Muscle of arm (tissue), 1 donor: ENCODE measurements at regions not wholly inside any gene's neighbourhood (a gene's known extent, or its start where the extent isn't known, plus 50 kb on each side); places are given as distances from the start of the nearest gene placed in this dataset.
"Not testable (repeated sequence)": the region's sequence is repeated elsewhere in the genome, so short reads cannot be mapped to it uniquely, and the experiment has no call there.

Source experiments
- DNase-seq: peaks from one replicate; pipeline ENCODE4 v3.0.0-alpha.2; 2013

- no peak for DNase-seq
Observed at GRCh38 chr1:244322791-244323521, 128.8 kb downstream of the ADSS2 start.

- DNase-seq = no peak
Observed at GRCh38 chr1:244324176-244324883, 127.4 kb downstream of the ADSS2 start.

- no peak for DNase-seq
Observed at GRCh38 chr1:244325056-244325758, 126.5 kb downstream of the ADSS2 start.

GRCh38 chr1:244326757-244327156 is 125.0 kb downstream of the ADSS2 start:
- no peak for DNase-seq

- no peak for DNase-seq
Observed at GRCh38 chr1:244327533-244327932, 124.2 kb downstream of the ADSS2 start.

- DNase-seq = no peak
Observed at GRCh38 chr1:244328476-244328875, 123.2 kb downstream of the ADSS2 start.

GRCh38 chr1:244329591-244330317 is 122.0 kb downstream of the ADSS2 start:
- DNase-seq = no peak

GRCh38 chr1:244330318-244330625 is 121.4 kb downstream of the ADSS2 start:
- DNase-seq = no peak

GRCh38 chr1:244332761-244333160 is 118.9 kb downstream of the ADSS2 start:
- not testable (repeated sequence) for DNase-seq

- not testable (repeated sequence) for DNase-seq
Observed at GRCh38 chr1:244334315-244334714, 117.4 kb downstream of the ADSS2 start.

- not testable (repeated sequence) for DNase-seq
Observed at GRCh38 chr1:244334842-244335241, 116.9 kb downstream of the ADSS2 start.

GRCh38 chr1:244335456-244335855 is 116.3 kb downstream of the ADSS2 start:
- no peak for DNase-seq

- no peak for DNase-seq
Observed at GRCh38 chr1:244336232-244336899, 115.3 kb downstream of the ADSS2 start.

- no peak for DNase-seq
Observed at GRCh38 chr1:244337839-244338238, 113.9 kb downstream of the ADSS2 start.

GRCh38 chr1:244339073-244339692 is 112.5 kb downstream of the ADSS2 start:
- DNase-seq = no peak

- DNase-seq = no peak
Observed at GRCh38 chr1:244339776-244340175, 111.9 kb downstream of the ADSS2 start.

GRCh38 chr1:244340396-244340795 is 111.3 kb downstream of the ADSS2 start:
- no peak for DNase-seq

- DNase-seq = no peak
Observed at GRCh38 chr1:244341455-244342450, 110.0 kb downstream of the ADSS2 start.

- no peak for DNase-seq
Observed at GRCh38 chr1:244344001-244344400, 107.7 kb downstream of the ADSS2 start.
